Liver (tissue), 8 donors: ENCODE measurements at regions not wholly inside any gene's neighbourhood (a gene's known extent, or its start where the extent isn't known, plus 50 kb on each side); places are given as distances from the start of the nearest gene placed in this dataset.

ENCODE experiments used
- DNase-seq: peaks from one replicate; pipeline ENCODE4 v3.0.0-alpha.2; 2017; ENCODE audit warnings: low spot score
- H3K27ac ChIP-seq, 2 donors: one replicate each; pipeline ENCODE4 v1.7.0; 2013; ENCODE audit warnings: inconsistent platforms in 2 of 2, low read length in 2 of 2, control low read depth in 1 of 2, low read depth in 1 of 2, mild to moderate bottlenecking in 1 of 2
- H3K27me3 ChIP-seq, 4 donors: one replicate each; pipeline versions ENCODE4 v1.6.1 to v1.7.0; 2013; ENCODE audit warnings: low read length in 3 of 4, inconsistent platforms in 1 of 4, mild to moderate bottlenecking in 1 of 4, moderate library complexity in 1 of 4; ENCODE audit not compliant: control insufficient read depth in 4 of 4, insufficient read depth in 4 of 4
- H3K36me3 ChIP-seq, 4 donors: one replicate each; pipeline versions ENCODE4 v1.6.1 to v1.7.0; 2013; ENCODE audit warnings: low read length in 3 of 4, mild to moderate bottlenecking in 3 of 4, low read depth in 1 of 4, moderate library complexity in 1 of 4; ENCODE audit not compliant: control insufficient read depth in 4 of 4, insufficient read depth in 3 of 4
- H3K4me1 ChIP-seq, 4 donors: one replicate each; pipeline versions ENCODE4 v1.6.1 to v1.7.0; 2013; ENCODE audit warnings: low read length in 3 of 4, mild to moderate bottlenecking in 3 of 4, moderate library complexity in 1 of 4; ENCODE audit not compliant: control insufficient read depth in 4 of 4, insufficient read depth in 4 of 4
- H3K4me3 ChIP-seq, 3 donors: one replicate each; pipeline versions ENCODE4 v1.6.1 to v1.7.0; 2013; ENCODE audit warnings: low read length in 3 of 3, control low read depth in 1 of 3, low read depth in 1 of 3, mild to moderate bottlenecking in 1 of 3
- H3K9ac ChIP-seq, 2 donors: one replicate each; pipeline ENCODE4 v1.7.0; 2013; ENCODE audit warnings: low read length in 2 of 2, mild to moderate bottlenecking in 2 of 2, moderate library complexity in 2 of 2, control low read depth in 1 of 2, low read depth in 1 of 2
- H3K9me3 ChIP-seq, 4 donors: one replicate each; pipeline versions ENCODE4 v1.6.1 to v1.7.0; 2013; ENCODE audit warnings: low read length in 3 of 4; ENCODE audit not compliant: control insufficient read depth in 4 of 4
- ATF3 ChIP-seq: IDR thresholded peaks from 2 replicates; pipeline ENCODE4 v1.6.1; 2016; ENCODE audit warnings: antibody characterized with exemption
- CTCF ChIP-seq: fragments of 150-350 bp; IDR thresholded peaks from 2 replicates; pipeline ENCODE4 v1.5.1; 2017; ENCODE audit warnings: improper control_type of control experiment, low read depth, low read length; ENCODE audit not compliant: missing input control
- EGR1 ChIP-seq, 2 donors: IDR thresholded peaks; 2 replicates each; pipeline ENCODE4 v1.6.1; 2016 to 2018; ENCODE audit warnings: antibody characterized with exemption in 2 of 2, low read depth in 2 of 2
- FOXA1 ChIP-seq: IDR thresholded peaks from 2 replicates; pipeline ENCODE4 v1.6.1; 2016; ENCODE audit warnings: antibody characterized with exemption
- FOXA2 ChIP-seq: IDR thresholded peaks from 2 replicates; pipeline ENCODE4 v1.6.1; 2016; ENCODE audit warnings: antibody characterized with exemption
- GABPA ChIP-seq, 2 donors: IDR thresholded peaks in 1 of 2; conservative IDR thresholded peaks in 1 of 2; 2 replicates each; pipeline ENCODE4 v1.6.1; 2016; ENCODE audit warnings: antibody characterized with exemption in 2 of 2, mild to moderate bottlenecking in 1 of 2, moderate library complexity in 1 of 2
- HNF4A ChIP-seq, 2 donors: conservative IDR thresholded peaks; 2 replicates each; pipeline ENCODE4 v1.6.1; 2016; ENCODE audit warnings: antibody characterized with exemption in 2 of 2, mild to moderate bottlenecking in 2 of 2
- HNF4G ChIP-seq: IDR thresholded peaks from 2 replicates; pipeline ENCODE4 v1.6.1; 2016; ENCODE audit warnings: antibody characterized with exemption
- JUND ChIP-seq, 2 donors: IDR thresholded peaks; 2 replicates each; pipeline ENCODE4 v1.6.1; 2016; ENCODE audit warnings: antibody characterized with exemption in 2 of 2
- MAX ChIP-seq: IDR thresholded peaks from 2 replicates; pipeline ENCODE4 v1.6.1; 2016; ENCODE audit warnings: antibody characterized with exemption
- NR2F2 ChIP-seq: IDR thresholded peaks from 2 replicates; pipeline ENCODE4 v1.6.1; 2016; ENCODE audit warnings: antibody characterized with exemption
- REST ChIP-seq: IDR thresholded peaks from 2 replicates; pipeline ENCODE4 v1.6.1; 2016; ENCODE audit warnings: antibody characterized with exemption, mild to moderate bottlenecking
- RXRA ChIP-seq, 2 donors: IDR thresholded peaks; 2 replicates each; pipeline ENCODE4 v1.6.1; 2017 to 2018; ENCODE audit warnings: antibody characterized with exemption in 2 of 2, mild to moderate bottlenecking in 1 of 2
- SP1 ChIP-seq: IDR thresholded peaks from 2 replicates; pipeline ENCODE4 v1.6.1; 2018; ENCODE audit warnings: antibody characterized with exemption, mild to moderate bottlenecking
- TAF1 ChIP-seq: conservative IDR thresholded peaks from 2 replicates; pipeline ENCODE4 v1.6.1; 2016; ENCODE audit warnings: antibody characterized with exemption, mild to moderate bottlenecking
- YY1 ChIP-seq: IDR thresholded peaks from 2 replicates; pipeline ENCODE4 v1.6.1; 2016; ENCODE audit warnings: antibody characterized with exemption, mild to moderate bottlenecking
- ZBTB33 ChIP-seq: IDR thresholded peaks from 2 replicates; pipeline ENCODE4 v1.6.1; 2016; ENCODE audit warnings: antibody characterized with exemption
- WGBS: extraction: QIAGEN DNeasy Blood & Tissue Kit; methylation state at CpG from one replicate; pipeline ENCODE4 v1.1.7; 2013; 5-methylcytosine and 5-hydroxymethylcytosine counted together
- donor health status: healthy.
- donor health status: healthy.
- donor health status: healthy.
- donor health status: healthy.
- donor health status: healthy.

GRCh38 chr6:119891644-119892043 lies 542.1 kb upstream of the MAN1A1 start (continued):
- TF ChIP-seq REST (no peak), SP1 (no peak), EGR1 (IDR thresholded peaks at IDR 0.05; ENCODE audit: low read depth in 2 of 2) (no peak), YY1 (no peak), RXRA (IDR thresholded peaks at IDR 0.05) (no peak), NR2F2 (no peak), FOXA1 (no peak)

- TF ChIP-seq FOXA2 (no peak), MAX (no peak), ZBTB33 (no peak), FOXA1 (no peak), HNF4A (conservative IDR thresholded peaks at IDR 0.05) (no peak), JUND (IDR thresholded peaks at IDR 0.05) (no peak), GABPA (IDR thresholded peaks at IDR 0.05 in 1 of 2, conservative IDR thresholded peaks at IDR 0.05 in 1 of 2) (no peak), YY1 (no peak)
- H3K9ac ChIP-seq = no peak overlapping the region
- H3K36me3 ChIP-seq = no peaks in the 10 kb centered on the region
- no peak overlapping the region for H3K27ac ChIP-seq
- no peaks in the 10 kb centered on the region for H3K4me1 ChIP-seq
- DNase-seq = no peak
- H3K27me3 ChIP-seq = no peaks in the 10 kb centered on the region
- H3K9me3 ChIP-seq = no peaks in the 10 kb centered on the region
- WGBS = 80% methylated on average over 1 of the region's 1 CpG
- no peak overlapping the region for H3K4me3 ChIP-seq
Measured at GRCh38 chr6:119891206-119891605, 541.6 kb upstream of the MAN1A1 start.

GRCh38 chr6:119890470-119890869 lies 540.9 kb upstream of the MAN1A1 start:
- Histone ChIP-seq H3K4me1 (no peaks in the 10 kb centered on the region), H3K9me3 (no peaks in the 10 kb centered on the region), H3K4me3 (no peak overlapping the region), H3K27ac (no peak overlapping the region), H3K27me3 (no peaks in the 10 kb centered on the region), H3K9ac (no peak overlapping the region), H3K36me3 (no peaks in the 10 kb centered on the region)
- DNase-seq = no peak
- WGBS = 73% methylated on average over 1 of the region's 1 CpG
- TF ChIP-seq YY1 = no peak
- TF ChIP-seq SP1 = no peak
- no peak for TF ChIP-seq GABPA (IDR thresholded peaks at IDR 0.05 in 1 of 2, conservative IDR thresholded peaks at IDR 0.05 in 1 of 2)
- no peak for TF ChIP-seq CTCF
- no peak for TF ChIP-seq EGR1 (IDR thresholded peaks at IDR 0.05; ENCODE audit: low read depth in 2 of 2)
- no peak for TF ChIP-seq FOXA2
- TF ChIP-seq HNF4G = no peak
- no peak for TF ChIP-seq JUND (IDR thresholded peaks at IDR 0.05)
- TF ChIP-seq FOXA1 = no peak
- no peak for TF ChIP-seq ZBTB33
- no peak for TF ChIP-seq RXRA (IDR thresholded peaks at IDR 0.05)
- no peak for TF ChIP-seq ATF3
- TF ChIP-seq TAF1 = no peak
